Ovary (tissue), 7 donors: ENCODE measurements at regions not wholly inside any gene's neighbourhood (a gene's known extent, or its start where the extent isn't known, plus 50 kb on each side); places are given as distances from the start of the nearest gene placed in this dataset.

Experiments used
- DNase-seq, 5 donors: peaks; one replicate each; pipeline ENCODE4 v3.0.0-alpha.2; 2019 to 2020
- H3K27ac ChIP-seq, 2 donors: fragments of 200-600 bp; one replicate each; pipeline versions ENCODE4 v1.5.1 to v1.8.0; 2019 to 2022
- H3K27me3 ChIP-seq: fragments of 200-600 bp; one replicate; pipeline ENCODE4 v1.8.0; 2022
- H3K36me3 ChIP-seq: fragments of 200-600 bp; sonication (generic); one replicate; pipeline ENCODE4 v1.5.1; 2019
- H3K4me1 ChIP-seq: one replicate; pipeline ENCODE4 v1.8.1; 2013; ENCODE audit warnings: mild to moderate bottlenecking, moderate library complexity; ENCODE audit not compliant: insufficient read depth
- H3K4me3 ChIP-seq: fragments of 200-600 bp; sonication (generic); one replicate; pipeline ENCODE4 v1.5.1; 2017
- H3K9me3 ChIP-seq, 2 donors: fragments of 200-600 bp in 1 of 2; sonication (generic) in 1 of 2; one replicate each; pipeline versions ENCODE4 v1.5.1 to v1.8.1; 2013 to 2019; ENCODE audit warnings: mild to moderate bottlenecking in 1 of 2, moderate library complexity in 1 of 2
- CTCF ChIP-seq, 3 donors: fragments of 450-650 bp in 2 of 3; fragments of 200-600 bp in 1 of 3; IDR thresholded peaks; one replicate each; pipeline versions ENCODE4 v1.5.1 to v1.8.0; 2016 to 2022; ENCODE audit warnings: antibody characterized with exemption in 3 of 3, mild to moderate bottlenecking in 1 of 3
- EP300 ChIP-seq: sonication (generic); formaldehyde crosslinking; IDR thresholded peaks from one replicate; pipeline ENCODE4 v1.6.1; 2017; ENCODE audit warnings: antibody characterized with exemption
- POLR2A ChIP-seq: fragments of 450-650 bp; IDR thresholded peaks from one replicate; pipeline ENCODE4 v1.6.1; 2017; ENCODE audit warnings: antibody characterized with exemption, mild to moderate bottlenecking, moderate library complexity
- WGBS, 3 donors: extraction: QIAGEN DNeasy Blood & Tissue Kit in 1 of 3; methylation state at CpG; one replicate each; pipeline versions ENCODE4 v1.1.5 to v1.1.7; 2013 to 2017; 5-methylcytosine and 5-hydroxymethylcytosine counted together
- intact Hi-C, 4 donors: fragments of 100-400 bp; cut with DNase I; formaldehyde crosslinking; loops; one replicate each; pipeline versions ENCODE4 v1.11.0 to v1.15.1; 2022 to 2023
- donor health status: DM: no; HTN: no; CAD: no; lungs with moderate emphysema.
- donor health status: DM: no; HTN: no; CAD: no.
- donor health status: Bipolar disorder and iron deficiency.
- donor health status: DM: no; HTN: no; CAD: no.
- donor health status: DM: yes; HTN: yes; CAD: no.

- H3K27me3 ChIP-seq: peaks cover 2% of the 10 kb centered on the region
- H3K4me3 ChIP-seq: no peak overlapping the region
- H3K27ac ChIP-seq: no peak overlapping the region
- intact Hi-C loops: no loop called here
- 14 to 36% (median 26%) methylated on average over 1 of the region's 1 CpG for WGBS, 3 donors
- H3K36me3 ChIP-seq: no peaks in the 10 kb centered on the region
- DNase-seq: no peak
- peaks cover 2% of the 10 kb centered on the region for H3K4me1 ChIP-seq
- H3K9me3 ChIP-seq: no peaks in the 10 kb centered on the region
- TF ChIP-seq EP300 (no peak), POLR2A (no peak), CTCF (IDR thresholded peaks at IDR 0.05) (no peak)
Measured at GRCh38 chr1:99525331-99525730, 120.6 kb upstream of the PALMD start.

GRCh38 chr1:99527078-99527477 lies 118.8 kb upstream of the PALMD start:
- 66 to 86% (median 74%) methylated on average over 3 of the region's 3 CpGs for WGBS, 3 donors
- no peaks in the 10 kb centered on the region for H3K36me3 ChIP-seq
- no peak overlapping the region for H3K4me3 ChIP-seq
- H3K27me3 ChIP-seq: peaks cover under 1% of the 10 kb centered on the region
- intact Hi-C loops: no loop called here
- H3K9me3 ChIP-seq: no peaks in the 10 kb centered on the region
- no peak for DNase-seq
- peaks cover 2% of the 10 kb centered on the region for H3K4me1 ChIP-seq
- H3K27ac ChIP-seq: no peak overlapping the region
- TF ChIP-seq CTCF (IDR thresholded peaks at IDR 0.05) (peak in 1 of 3 donors; percentile 33), EP300 (no peak)

- Histone ChIP-seq H3K9me3 (no peaks in the 10 kb centered on the region), H3K4me1 (peaks cover 2% of the 10 kb centered on the region), H3K27ac (no peak overlapping the region), H3K4me3 (no peak overlapping the region), H3K27me3 (no peaks in the 10 kb centered on the region), H3K36me3 (no peaks in the 10 kb centered on the region)
- WGBS, 3 donors: 18 to 33% (median 24%) methylated on average over 3 of the region's 3 CpGs
- DNase-seq: no peak
- intact Hi-C loops: no loop called here
- TF ChIP-seq CTCF (IDR thresholded peaks at IDR 0.05) (no peak), POLR2A (no peak), EP300 (no peak)
Measured at GRCh38 chr1:99527545-99527944, 118.4 kb upstream of the PALMD start.

GRCh38 chr1:99529002-99529401 lies 116.9 kb upstream of the PALMD start:
- Histone ChIP-seq H3K9me3 (no peaks in the 10 kb centered on the region), H3K4me1 (peaks cover 2% of the 10 kb centered on the region), H3K4me3 (no peak overlapping the region), H3K27ac (no peak overlapping the region), H3K36me3 (no peaks in the 10 kb centered on the region), H3K27me3 (no peaks in the 10 kb centered on the region)
- intact Hi-C loops: no loop called here
- TF ChIP-seq EP300 (no peak), POLR2A (no peak), CTCF (IDR thresholded peaks at IDR 0.05) (no peak)
- 76 to 96% (median 95%) methylated on average over 3 of the region's 3 CpGs for WGBS, 3 donors
- DNase-seq: no peak
